ENCODE measurements at regions not wholly inside any gene's neighbourhood (a gene's known extent, or its start where the extent isn't known, plus 50 kb on each side); places are given as distances from the start of the nearest gene placed in this dataset.

DNA sequence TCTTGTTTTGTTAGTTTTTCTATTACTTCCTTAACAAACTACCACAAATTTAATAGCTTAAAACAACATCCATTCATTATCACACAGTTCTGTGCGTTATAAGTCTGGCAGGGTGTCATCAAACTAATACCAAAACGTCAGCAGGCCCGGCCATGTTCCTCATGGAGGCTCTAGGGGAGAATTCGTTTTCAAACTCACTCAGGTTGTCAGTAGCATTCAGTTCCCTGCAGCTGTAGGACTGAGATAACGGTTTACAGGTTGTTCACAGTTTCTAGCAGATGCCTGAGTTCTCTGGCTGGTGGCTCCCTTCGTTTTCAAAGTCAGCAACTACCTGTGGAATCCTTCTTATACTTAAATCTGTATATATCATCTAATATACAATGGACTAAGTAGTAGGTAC, 72.5 kb upstream of the PRSS16 start:
- no peak overlapping the region for H3K4me3 Mint-ChIP-seq (ENCODE audit: unreplicated experiment)
- no peaks in the 10 kb centered on the region for H3K36me3 ChIP-seq (ENCODE audit: insufficient read depth, low read length)
- peaks cover 5% of the 10 kb centered on the region for H3K27me3 Mint-ChIP-seq (ENCODE audit: low read depth, unreplicated experiment)
- H3K9me3 ChIP-seq (ENCODE audit: insufficient read depth, low read depth, low read length) = no peaks in the 10 kb centered on the region
- FAIRE-seq = no peak
- no peak overlapping the region for H3K27ac ChIP-seq (ENCODE audit: low read depth, low read length)
- H3K4me2 ChIP-seq (ENCODE audit: low read length) = no peak overlapping the region
- no peaks in the 10 kb centered on the region for H3K4me1 ChIP-seq (ENCODE audit: insufficient read depth, low read length)
- no peak overlapping the region for H3K9ac ChIP-seq (ENCODE audit: low read length)
- H3K36me3 Mint-ChIP-seq (ENCODE audit: low read depth, unreplicated experiment) = peaks cover 2% of the 10 kb centered on the region
- H3K27ac Mint-ChIP-seq (ENCODE audit: unreplicated experiment) = no peak overlapping the region
- peaks cover 2% of the 10 kb centered on the region for H3K9me3 Mint-ChIP-seq (ENCODE audit: unreplicated experiment)
- H2AFZ ChIP-seq (ENCODE audit: low read depth, low read length) = no peak overlapping the region
- H3K4me3 ChIP-seq (ENCODE audit: insufficient read depth, low read depth, low read length) = no peak overlapping the region
- H3K27me3 ChIP-seq (ENCODE audit: insufficient read depth, low read length) = no peaks in the 10 kb centered on the region
- no peaks in the 10 kb centered on the region for H3K79me2 ChIP-seq (ENCODE audit: insufficient read depth, low read length)
- H4K20me1 ChIP-seq (ENCODE audit: insufficient read depth, low read length) = no peaks in the 10 kb centered on the region
- no peaks in the 10 kb centered on the region for H3K4me1 Mint-ChIP-seq (ENCODE audit: low read depth, unreplicated experiment)
- no peak for DNase-seq (ENCODE audit: low read depth)
- TF ChIP-seq, protein P1, sequence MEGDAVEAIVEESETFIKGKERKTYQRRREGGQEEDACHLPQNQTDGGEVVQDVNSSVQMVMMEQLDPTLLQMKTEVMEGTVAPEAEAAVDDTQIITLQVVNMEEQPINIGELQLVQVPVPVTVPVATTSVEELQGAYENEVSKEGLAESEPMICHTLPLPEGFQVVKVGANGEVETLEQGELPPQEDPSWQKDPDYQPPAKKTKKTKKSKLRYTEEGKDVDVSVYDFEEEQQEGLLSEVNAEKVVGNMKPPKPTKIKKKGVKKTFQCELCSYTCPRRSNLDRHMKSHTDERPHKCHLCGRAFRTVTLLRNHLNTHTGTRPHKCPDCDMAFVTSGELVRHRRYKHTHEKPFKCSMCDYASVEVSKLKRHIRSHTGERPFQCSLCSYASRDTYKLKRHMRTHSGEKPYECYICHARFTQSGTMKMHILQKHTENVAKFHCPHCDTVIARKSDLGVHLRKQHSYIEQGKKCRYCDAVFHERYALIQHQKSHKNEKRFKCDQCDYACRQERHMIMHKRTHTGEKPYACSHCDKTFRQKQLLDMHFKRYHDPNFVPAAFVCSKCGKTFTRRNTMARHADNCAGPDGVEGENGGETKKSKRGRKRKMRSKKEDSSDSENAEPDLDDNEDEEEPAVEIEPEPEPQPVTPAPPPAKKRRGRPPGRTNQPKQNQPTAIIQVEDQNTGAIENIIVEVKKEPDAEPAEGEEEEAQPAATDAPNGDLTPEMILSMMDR (IDR thresholded peaks at IDR 0.05; ENCODE audit: insufficient read depth, low read depth, low read length) = no peak
- no peak for TF ChIP-seq EZH2 (IDR thresholded peaks at IDR 0.05; ENCODE audit: insufficient read depth, low read length)

DNA sequence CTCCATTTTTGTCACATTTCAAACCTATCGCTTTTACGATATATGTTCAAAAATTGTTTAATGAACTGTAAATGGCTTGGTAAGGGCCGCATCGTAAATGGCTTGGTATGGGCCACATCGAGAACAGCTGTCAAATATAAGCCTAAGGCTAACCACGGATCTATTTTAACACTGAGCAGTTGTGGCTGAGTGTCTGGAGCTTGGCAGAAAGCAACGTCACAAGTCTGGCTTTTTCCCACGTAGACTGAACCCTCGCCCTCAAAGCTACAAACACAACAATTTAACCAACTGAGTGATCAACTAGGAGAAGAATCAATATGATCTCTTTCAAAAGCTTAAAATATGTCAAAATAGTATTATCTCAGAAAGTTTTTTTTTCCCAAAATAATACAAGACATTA, 71.4 kb upstream of the PRSS16 start:
- H3K4me3 ChIP-seq (ENCODE audit: insufficient read depth, low read depth, low read length) = peak overlapping the region; percentile 98
- no peak overlapping the region for H3K27ac ChIP-seq (ENCODE audit: low read depth, low read length)
- H3K27ac Mint-ChIP-seq (ENCODE audit: unreplicated experiment) = peak overlapping the region; percentile 88

GRCh38 chr6:27176523-27177484, 70.7 kb upstream of the PRSS16 start:
- H3K79me2 ChIP-seq (ENCODE audit: insufficient read depth, low read length) = no peaks in the 10 kb centered on the region
- no peaks in the 10 kb centered on the region for H3K4me1 ChIP-seq (ENCODE audit: insufficient read depth, low read length)
- H3K9ac ChIP-seq (ENCODE audit: low read length) = peak overlapping the region; percentile 94
- H3K4me3 ChIP-seq (ENCODE audit: insufficient read depth, low read depth, low read length) = peak overlapping the region; percentile 98
- peak; percentile 24 for DNase-seq (ENCODE audit: low read depth)
- no peaks in the 10 kb centered on the region for H4K20me1 ChIP-seq (ENCODE audit: insufficient read depth, low read length)
- peak overlapping the region; percentile 99 for H3K4me2 ChIP-seq (ENCODE audit: low read length)
- H3K9me3 Mint-ChIP-seq (ENCODE audit: unreplicated experiment) = peaks cover 5% of the 10 kb centered on the region
- H3K36me3 ChIP-seq (ENCODE audit: insufficient read depth, low read length) = no peaks in the 10 kb centered on the region
- no peaks in the 10 kb centered on the region for H3K9me3 ChIP-seq (ENCODE audit: insufficient read depth, low read depth, low read length)
- FAIRE-seq = no peak
- H3K27ac ChIP-seq (ENCODE audit: low read depth, low read length) = peak overlapping the region; percentile 81
- H3K27ac Mint-ChIP-seq (ENCODE audit: unreplicated experiment) = peak overlapping the region; percentile 93
- H3K27me3 Mint-ChIP-seq (ENCODE audit: low read depth, unreplicated experiment) = peaks cover 8% of the 10 kb centered on the region
- H3K4me1 Mint-ChIP-seq (ENCODE audit: low read depth, unreplicated experiment) = no peaks in the 10 kb centered on the region
- peaks cover 1% of the 10 kb centered on the region for H3K27me3 ChIP-seq (ENCODE audit: insufficient read depth, low read length)
- H3K4me3 Mint-ChIP-seq (ENCODE audit: unreplicated experiment) = peak overlapping the region; percentile 95
- peaks cover 2% of the 10 kb centered on the region for H3K36me3 Mint-ChIP-seq (ENCODE audit: low read depth, unreplicated experiment)
- H2AFZ ChIP-seq (ENCODE audit: low read depth, low read length) = peak overlapping the region; percentile 100
- no peak for TF ChIP-seq EZH2 (IDR thresholded peaks at IDR 0.05; ENCODE audit: insufficient read depth, low read length)
- TF ChIP-seq, protein P1 (IDR thresholded peaks at IDR 0.05; ENCODE audit: insufficient read depth, low read depth, low read length) = no peak

More for the DNA sequence above, 71.4 kb upstream of the PRSS16 start:
- no peak for TF ChIP-seq EZH2 (IDR thresholded peaks at IDR 0.05; ENCODE audit: insufficient read depth, low read length)
- H3K4me2 ChIP-seq (ENCODE audit: low read length) = peak overlapping the region; percentile 99
- H3K9me3 Mint-ChIP-seq (ENCODE audit: unreplicated experiment) = peaks cover 4% of the 10 kb centered on the region
- no peaks in the 10 kb centered on the region for H3K27me3 ChIP-seq (ENCODE audit: insufficient read depth, low read length)
- no peaks in the 10 kb centered on the region for H3K79me2 ChIP-seq (ENCODE audit: insufficient read depth, low read length)
- H2AFZ ChIP-seq (ENCODE audit: low read depth, low read length) = no peak overlapping the region
- no peaks in the 10 kb centered on the region for H3K4me1 Mint-ChIP-seq (ENCODE audit: low read depth, unreplicated experiment)
- H4K20me1 ChIP-seq (ENCODE audit: insufficient read depth, low read length) = no peaks in the 10 kb centered on the region
- peak overlapping the region; percentile 95 for H3K4me3 Mint-ChIP-seq (ENCODE audit: unreplicated experiment)
- no peaks in the 10 kb centered on the region for H3K4me1 ChIP-seq (ENCODE audit: insufficient read depth, low read length)
- peaks cover 8% of the 10 kb centered on the region for H3K27me3 Mint-ChIP-seq (ENCODE audit: low read depth, unreplicated experiment)
- H3K9ac ChIP-seq (ENCODE audit: low read length) = no peak overlapping the region
- FAIRE-seq (no peak), DNase-seq (ENCODE audit: low read depth) (peak; percentile 40)
- no peaks in the 10 kb centered on the region for H3K36me3 ChIP-seq (ENCODE audit: insufficient read depth, low read length)
- peaks cover 2% of the 10 kb centered on the region for H3K36me3 Mint-ChIP-seq (ENCODE audit: low read depth, unreplicated experiment)
- H3K9me3 ChIP-seq (ENCODE audit: insufficient read depth, low read depth, low read length) = no peaks in the 10 kb centered on the region

Measured in astrocyte (in vitro differentiated cells and primary cell).